IMR-90 (cell line): ENCODE measurements at regions not wholly inside any gene's neighbourhood (a gene's known extent, or its start where the extent isn't known, plus 50 kb on each side); places are given as distances from the start of the nearest gene placed in this dataset.

ENCODE experiments used
- ATAC-seq: fragments of 200-7000 bp; cut with Tn5 transposase; 2 replicates; pipeline ENCODE4 v1.9.1; 2020; ENCODE audit warnings: low read depth, mild to moderate bottlenecking, moderate library complexity
- BruUV-seq: library from RNA; stranded (reverse); fragments of 400-500 nt; replicated peaks from 2 replicates; lab custom pipeline; 2021; lab: Mats Ljungman, UMichigan
- CTCF ChIA-PET: fragments of 300-600 bp; formaldehyde crosslinking; extraction: SDS; loops from one replicate; lab custom pipeline; 2021; ENCODE audit warnings: antibody characterized with exemption; lab: Yijun Ruan, JAX
- POLR2A ChIA-PET: fragments of 300-600 bp; sonication (Branson Sonifier 250); formaldehyde crosslinking; loops from one replicate; lab custom pipeline; 2022; ENCODE audit warnings: antibody characterized with exemption; ENCODE audit not compliant: unreplicated experiment; lab: Charles Lee
- DNase-seq: peaks from one replicate; pipeline ENCODE4 v3.0.0; 2013
- H2AFZ ChIP-seq: replicated peaks from 2 replicates; pipeline ENCODE3; 2013; ENCODE audit warnings: low read length, mild to moderate bottlenecking; ENCODE audit not compliant: poor library complexity
- H2AK5ac ChIP-seq: 2 replicates; pipeline ENCODE4 v1.6.1; 2013; ENCODE audit warnings: low read depth, low read length, inconsistent platforms
- H2AK9ac ChIP-seq: replicated peaks from 2 replicates; pipeline ENCODE3; 2013; ENCODE audit warnings: mild to moderate bottlenecking, low read depth, low read length, moderate library complexity; ENCODE audit not compliant: poor library complexity
- H2BK120ac ChIP-seq: 2 replicates; pipeline ENCODE4 v1.6.1; 2013; ENCODE audit warnings: low read depth, low read length, inconsistent platforms
- H2BK15ac ChIP-seq: 3 replicates; pipeline ENCODE4 v1.6.1; 2013; ENCODE audit warnings: low read depth, low read length, inconsistent platforms
- H2BK20ac ChIP-seq: 2 replicates; pipeline ENCODE4 v1.6.1; 2013; ENCODE audit warnings: low read depth, mild to moderate bottlenecking, inconsistent platforms, low read length, moderate library complexity
- H2BK5ac ChIP-seq: 2 replicates; pipeline ENCODE4 v1.6.1; 2013; ENCODE audit warnings: mild to moderate bottlenecking, low read depth, low read length, inconsistent platforms; ENCODE audit not compliant: poor library complexity, severe bottlenecking
- H3K14ac ChIP-seq: replicated peaks from 2 replicates; pipeline ENCODE4 v1.6.1; 2013; ENCODE audit warnings: low read depth, low read length, inconsistent platforms
- H3K18ac ChIP-seq: 2 replicates; pipeline ENCODE4 v1.6.1; 2013; ENCODE audit warnings: low read depth, low read length, control low read depth
- H3K23ac ChIP-seq: 2 replicates; pipeline ENCODE4 v1.6.1; 2013; ENCODE audit warnings: low read depth, low read length, inconsistent platforms
- H3K27ac ChIP-seq: 2 replicates; pipeline ENCODE4 v1.5.1; 2013; ENCODE audit warnings: mild to moderate bottlenecking, control low read depth, low read length; ENCODE audit not compliant: insufficient read depth
- H3K27me3 ChIP-seq: 2 replicates; pipeline ENCODE4 v1.6.1; 2013; ENCODE audit warnings: low read length; ENCODE audit not compliant: control insufficient read depth, insufficient read depth
- H3K36me3 ChIP-seq: 2 replicates; pipeline ENCODE4 v1.6.1; 2013; ENCODE audit warnings: low read length, mixed read lengths; ENCODE audit not compliant: control insufficient read depth, insufficient read depth
- H3K4ac ChIP-seq: 2 replicates; pipeline ENCODE4 v1.6.1; 2013; ENCODE audit warnings: low read depth, low read length, inconsistent platforms
- H3K4me1 ChIP-seq: 2 replicates; pipeline ENCODE4 v1.6.1; 2013; ENCODE audit warnings: low read length, mixed read lengths; ENCODE audit not compliant: control insufficient read depth, insufficient read depth
- H3K4me2 ChIP-seq: 2 replicates; pipeline ENCODE4 v1.6.1; 2013; ENCODE audit warnings: low read depth, mild to moderate bottlenecking, control low read depth, low read length, moderate library complexity
- H3K4me3 ChIP-seq: 2 replicates; pipeline ENCODE4 v1.5.1; 2013; ENCODE audit warnings: low read depth, mild to moderate bottlenecking, control low read depth, low read length, moderate library complexity; ENCODE audit not compliant: insufficient read depth
- H3K56ac ChIP-seq: 2 replicates; pipeline ENCODE4 v1.6.1; 2013; ENCODE audit warnings: low read length, inconsistent platforms; ENCODE audit not compliant: insufficient read depth; ENCODE audit errors: extremely low read depth
- H3K79me1 ChIP-seq, 2 experiments: 2 replicates each; pipeline ENCODE4 v1.6.1; 2013; ENCODE audit warnings: low read length in 2 of 2, inconsistent platforms in 1 of 2, low read depth in 1 of 2
- H3K9ac ChIP-seq: 2 replicates; pipeline ENCODE4 v1.6.1; 2013; ENCODE audit warnings: low read depth, low read length, control low read depth
- H3K9me1 ChIP-seq: 2 replicates; pipeline ENCODE4 v1.6.1; 2013; ENCODE audit warnings: low read length, inconsistent platforms; ENCODE audit not compliant: insufficient read depth
- H3K9me3 ChIP-seq: 2 replicates; pipeline ENCODE4 v1.6.1; 2013; ENCODE audit warnings: low read length; ENCODE audit not compliant: control insufficient read depth, insufficient read depth
- H4K20me1 ChIP-seq: 2 replicates; pipeline ENCODE4 v1.6.1; 2013; ENCODE audit warnings: low read length, inconsistent platforms; ENCODE audit not compliant: insufficient read depth
- H4K5ac ChIP-seq: 2 replicates; pipeline ENCODE4 v1.6.1; 2013; ENCODE audit warnings: mild to moderate bottlenecking, low read depth, low read length, control low read depth
- H4K8ac ChIP-seq, 2 experiments: 2 replicates each; pipeline ENCODE4 v1.6.1; 2013; ENCODE audit warnings: low read depth in 2 of 2, low read length in 2 of 2, control low read depth in 1 of 2, inconsistent platforms in 1 of 2
- H4K91ac ChIP-seq: 2 replicates; pipeline ENCODE4 v1.6.1; 2013; ENCODE audit warnings: low read depth, low read length, inconsistent platforms; ENCODE audit not compliant: insufficient read depth
- BHLHE40 ChIP-seq: fragments of 150-350 bp; IDR thresholded peaks from 2 replicates; pipeline ENCODE4 v1.6.1; 2016; ENCODE audit warnings: mild to moderate bottlenecking, low read depth, low read length
- CEBPB ChIP-seq: IDR thresholded peaks from 2 replicates; pipeline ENCODE4 v1.6.1; 2012; ENCODE audit warnings: low read depth, low read length, improper control_type of control experiment
- CHD1 ChIP-seq: IDR thresholded peaks from 2 replicates; pipeline ENCODE4 v1.6.1; 2012; ENCODE audit warnings: low read depth, low read length, improper control_type of control experiment
- ELK1 ChIP-seq: fragments of 150-350 bp; IDR thresholded peaks from 2 replicates; pipeline ENCODE4 v1.6.1; 2016; ENCODE audit warnings: low read depth, mild to moderate bottlenecking, low read length, moderate library complexity, borderline replicate concordance
- FOS ChIP-seq: fragments of 150-350 bp; IDR thresholded peaks from 2 replicates; pipeline ENCODE4 v1.6.1; 2016; ENCODE audit warnings: low read depth, low read length
- MAFK ChIP-seq: IDR thresholded peaks from 2 replicates; pipeline ENCODE4 v1.6.1; 2012; ENCODE audit warnings: low read depth, low read length, improper control_type of control experiment
- MAZ ChIP-seq: IDR thresholded peaks from 2 replicates; pipeline ENCODE4 v1.6.1; 2012; ENCODE audit warnings: low read depth, mild to moderate bottlenecking, low read length, improper control_type of control experiment, moderate library complexity, borderline replicate concordance
- MXI1 ChIP-seq: IDR thresholded peaks from 2 replicates; pipeline ENCODE4 v1.6.1; 2012; ENCODE audit warnings: low read depth, mild to moderate bottlenecking, low read length, moderate library complexity, borderline replicate concordance
- NFE2L2 ChIP-seq: fragments of 150-350 bp; IDR thresholded peaks from 2 replicates; pipeline ENCODE4 v1.6.1; 2016; ENCODE audit warnings: low read depth, mild to moderate bottlenecking, low read length
- POLR2A ChIP-seq: IDR thresholded peaks from 2 replicates; pipeline ENCODE4 v1.6.1; 2012; ENCODE audit warnings: mild to moderate bottlenecking, low read depth, low read length
- RAD21 ChIP-seq: IDR thresholded peaks from 2 replicates; pipeline ENCODE4 v1.6.1; 2012; ENCODE audit warnings: low read length, improper control_type of control experiment
- RCOR1 ChIP-seq: IDR thresholded peaks from 2 replicates; pipeline ENCODE4 v1.6.1; 2012; ENCODE audit warnings: mild to moderate bottlenecking, low read length, improper control_type of control experiment; ENCODE audit not compliant: insufficient replicate concordance
- RFX5 ChIP-seq: IDR thresholded peaks from 2 replicates; pipeline ENCODE4 v1.8.0; 2012; ENCODE audit warnings: low read depth, mild to moderate bottlenecking, low read length, moderate library complexity
- SMC3 ChIP-seq: fragments of 150-350 bp; IDR thresholded peaks from 2 replicates; pipeline ENCODE4 v1.6.1; 2016; ENCODE audit warnings: low read depth, mild to moderate bottlenecking, antibody characterized with exemption, low read length, moderate library complexity
- USF2 ChIP-seq: fragments of 150-350 bp; IDR thresholded peaks from 2 replicates; pipeline ENCODE4 v1.6.1; 2017; ENCODE audit warnings: mild to moderate bottlenecking, antibody characterized with exemption, low read length, low read depth
- WGBS, 2 experiments: methylation state at CpG; one replicate each; pipeline versions ENCODE4 v1.1.5 to v1.1.7; 2013; ENCODE audit warnings: missing lambda C conversion rate in 2 of 2; ENCODE audit not compliant: insufficient read length in 1 of 2; ENCODE audit errors: extremely low coverage in 2 of 2; 5-methylcytosine and 5-hydroxymethylcytosine counted together
- dilution Hi-C: fragments of 300-500 bp; cut with HindIII; formaldehyde crosslinking; loops from one replicate; pipeline ENCODE4 v1.14.3; 2018; ENCODE audit warnings: low sequenced_read_pairs; ENCODE audit not compliant: unreplicated experiment
- in situ Hi-C: fragments of 300-500 bp; cut with MboI; formaldehyde crosslinking; loops from 3 replicates; pipeline ENCODE4 v1.14.3; 2019; ENCODE audit warnings: low sequenced_read_pairs, inconsistent platforms, mixed read lengths
- intact Hi-C: fragments of 100-400 bp; cut with micrococcal nuclease; formaldehyde crosslinking; loops from 2 replicates; pipeline ENCODE4 v1.10.0; 2022

- no CpG with 5 or more reads among the region's 5 CpGs for WGBS, 2 experiments
- dilution Hi-C loops (no loop called here), intact Hi-C loops (no loop called here), in situ Hi-C loops (no loop called here)
- Histone ChIP-seq H3K79me1 (no peaks in the 10 kb centered on the region), H2AFZ (no peak overlapping the region), H4K91ac (no peak overlapping the region), H3K4me1 (no peaks in the 10 kb centered on the region), H2BK15ac (no peak overlapping the region), H3K36me3 (no peaks in the 10 kb centered on the region), H3K27ac (no peak overlapping the region), H3K14ac (0 out of 2 replicates have a peak overlapping the region, but pooled peaks have one; percentile 21), H3K56ac (no peak overlapping the region), H4K8ac (no peak overlapping the region), H2AK9ac (no peak overlapping the region), H3K9me3 (no peaks in the 10 kb centered on the region; the same call in 1 of the 2 replicates), H3K27me3 (no peaks in the 10 kb centered on the region; the same call in 1 of the 2 replicates), H3K23ac (no peak overlapping the region), H3K4me3 (no peak overlapping the region), H2AK5ac (no peak overlapping the region), H3K9ac (no peak overlapping the region), H3K4ac (no peak overlapping the region), H4K5ac (no peak overlapping the region), H2BK120ac (no peak overlapping the region), H3K18ac (no peak overlapping the region), H3K4me2 (no peak overlapping the region), H4K20me1 (no peaks in the 10 kb centered on the region), H2BK5ac (no peak overlapping the region), H3K9me1 (no peaks in the 10 kb centered on the region; the same call in 1 of the 2 replicates), H2BK20ac (no peak overlapping the region)
- ATAC-seq = no peak
- ChIA-PET CTCF (interaction anchor here (0.6 kb wide), 1 partner anchor 10 kb away, joined by 3 read pairs; no protein-coding TSS in a partner anchor), POLR2A (no interaction called here)
- no peak for DNase-seq
- BruUV-seq = no TSS peak
- TF ChIP-seq ELK1 (no peak), MAFK (no peak), MAZ (no peak), MXI1 (no peak), POLR2A (no peak), RCOR1 (no peak), SMC3 (no peak), FOS (no peak), BHLHE40 (no peak), CEBPB (no peak), USF2 (no peak), RFX5 (no peak), RAD21 (no peak), NFE2L2 (no peak), CHD1 (no peak)
Measured at GRCh38 chr12:25051656-25052195, 102.8 kb upstream of the BCAT1 start.
